HG03565 (cell line): ENCODE measurements at regions not wholly inside any gene's neighbourhood (a gene's known extent, or its start where the extent isn't known, plus 50 kb on each side); places are given as distances from the start of the nearest gene placed in this dataset.
"Not testable (repeated sequence)": the region's sequence is repeated elsewhere in the genome, so short reads cannot be mapped to it uniquely, and the experiment has no call there.

Experiments used
- ATAC-seq: cut with Tn5 transposase; IDR thresholded peaks from one replicate; pipeline ENCODE4 v1.9.1; 2021; ENCODE audit warnings: mild to moderate bottlenecking, moderate library complexity; ENCODE audit not compliant: unreplicated experiment

- not testable (repeated sequence) for ATAC-seq
These were observed 428.4 kb upstream of the SULF2 start for GRCh38 chr20:48213635-48214034.

- ATAC-seq, result no peak
These were observed 427.7 kb upstream of the SULF2 start for GRCh38 chr20:48212806-48213509.

- no peak for ATAC-seq
These were observed 426.6 kb upstream of the SULF2 start for GRCh38 chr20:48211847-48212246.

- no peak for ATAC-seq
These were observed 426.0 kb upstream of the SULF2 start for GRCh38 chr20:48211238-48211637.

GRCh38 chr20:48210111-48211027 lies 425.1 kb upstream of the SULF2 start:
- ATAC-seq, result no peak

GRCh38 chr20:48209102-48209501 lies 423.8 kb upstream of the SULF2 start:
- ATAC-seq, result no peak

GRCh38 chr20:48208176-48208575 lies 422.9 kb upstream of the SULF2 start:
- ATAC-seq, result no peak

GRCh38 chr20:48207505-48207904 lies 422.2 kb upstream of the SULF2 start:
- no peak for ATAC-seq

- no peak for ATAC-seq
These were observed 420.5 kb upstream of the SULF2 start for GRCh38 chr20:48205786-48206185.

GRCh38 chr20:48205281-48205782 lies 420.1 kb upstream of the SULF2 start:
- ATAC-seq, result no peak

- ATAC-seq, result no peak
These were observed 419.2 kb upstream of the SULF2 start for GRCh38 chr20:48204499-48204898.

GRCh38 chr20:48203252-48203651 lies 418.0 kb upstream of the SULF2 start:
- ATAC-seq, result no peak

GRCh38 chr20:48202334-48203113 lies 417.2 kb upstream of the SULF2 start:
- no peak for ATAC-seq

- no peak for ATAC-seq
These were observed 416.6 kb upstream of the SULF2 start for GRCh38 chr20:48201885-48202284.

GRCh38 chr20:48201188-48201587 lies 415.9 kb upstream of the SULF2 start:
- no peak for ATAC-seq

GRCh38 chr20:48198929-48199451 lies 413.7 kb upstream of the SULF2 start:
- ATAC-seq, result no peak

- ATAC-seq, result no peak
These were observed 411.8 kb upstream of the SULF2 start for GRCh38 chr20:48197066-48197465.

- no peak for ATAC-seq
These were observed 411.2 kb upstream of the SULF2 start for GRCh38 chr20:48196486-48196885.

GRCh38 chr20:48196001-48196400 lies 410.7 kb upstream of the SULF2 start:
- ATAC-seq, result no peak

- no peak for ATAC-seq
These were observed 410.0 kb upstream of the SULF2 start for GRCh38 chr20:48195121-48195870.
